ENCODE measurements at regions not wholly inside any gene's neighbourhood (a gene's known extent, or its start where the extent isn't known, plus 50 kb on each side); places are given as distances from the start of the nearest gene placed in this dataset.

GRCh38 chr1:4132352-4133296 is 232.6 kb upstream of the C1orf174 start:
- H3K9me1 ChIP-seq (replicated peaks; ENCODE audit: control insufficient read depth, extremely low read depth, insufficient read depth, low read length), result no peaks in the 10 kb centered on the region
- H3K9me3 ChIP-seq (replicated peaks; ENCODE audit: control insufficient read depth, insufficient read depth, low read length), result peaks cover 4% of the 10 kb centered on the region
- ChIA-PET POLR2A (no interaction called here), CTCF (no interaction called here)
- H3K4me1 ChIP-seq (ENCODE audit: control insufficient read depth, extremely low read depth, insufficient read depth, low read length), result no peaks in the 10 kb centered on the region
- no peaks in the 10 kb centered on the region for H3K27me3 ChIP-seq (ENCODE audit: control insufficient read depth in 2 of 2, insufficient read depth in 2 of 2, low read length in 2 of 2)
- H3K36me3 ChIP-seq (ENCODE audit: control insufficient read depth in 2 of 2, extremely low read depth in 1 of 2, insufficient read depth in 2 of 2, low read length in 2 of 2), result no peaks in the 10 kb centered on the region
- DNase-seq (ENCODE audit: low read depth, low spot score) (no peak), FAIRE-seq (no peak)
- H3K27ac ChIP-seq (ENCODE audit: insufficient read depth, low read depth, low read length), result no peak overlapping the region
- no peaks in the 10 kb centered on the region for H3K79me2 ChIP-seq (ENCODE audit: control insufficient read depth, insufficient read depth, low read length)
- dilution Hi-C loops (cut with MboI; ENCODE audit: extremely low pct_ligation_motif_present, low sequenced_read_pairs), result no loop called here
- H3K9ac ChIP-seq (replicated peaks; ENCODE audit: extremely low read depth, insufficient read depth, low read length), result no peak overlapping the region
- BruUV-seq (replicated peaks), result no TSS peak
- no peak for TF ChIP-seq EZH2 (IDR thresholded peaks at IDR 0.05; ENCODE audit: borderline replicate concordance, low read depth, low read length, severe bottlenecking)
- H4K20me1 ChIP-seq (replicated peaks; ENCODE audit: control insufficient read depth, extremely low read depth, insufficient read depth, low read length), result no peaks in the 10 kb centered on the region
- H3K4me2 ChIP-seq (ENCODE audit: insufficient read depth, low read length), result no peak overlapping the region
- intact Hi-C loops (cut with micrococcal nuclease), result no loop called here
- no peak overlapping the region for H2AFZ ChIP-seq (ENCODE audit: low read depth, low read length)
- H3K4me3 ChIP-seq (replicated peaks in 1 of 3; ENCODE audit: insufficient read depth in 1 of 3, low read depth in 1 of 3, low read length in 3 of 3), result no peak overlapping the region

GRCh38 chr1:4133297-4133938 is 233.3 kb upstream of the C1orf174 start:
- no peak for TF ChIP-seq FOS (IDR thresholded peaks at IDR 0.05; ENCODE audit: borderline replicate concordance, insufficient read depth, low read length)
- no peak for TF ChIP-seq JUN (IDR thresholded peaks at IDR 0.05; ENCODE audit: borderline replicate concordance, insufficient read depth, insufficient read length, low read depth)
- no peak for TF ChIP-seq MYC (IDR thresholded peaks at IDR 0.05; ENCODE audit: low read depth, low read length)
- no peak for TF ChIP-seq CTCF (IDR thresholded peaks at IDR 0.05; ENCODE audit: extremely low read depth in 1 of 2, insufficient read depth in 1 of 2, low read depth in 1 of 2, low read length in 2 of 2)
- TF ChIP-seq MAX (IDR thresholded peaks at IDR 0.05; ENCODE audit: insufficient read depth, insufficient read length), result no peak
- TF ChIP-seq GATA2 (IDR thresholded peaks at IDR 0.05; ENCODE audit: insufficient read depth, insufficient read length, low read depth, low read length), result no peak
- TF ChIP-seq POLR2AphosphoS5 (IDR thresholded peaks at IDR 0.05; ENCODE audit: insufficient read depth, low read depth, low read length), result no peak
- no peak for TF ChIP-seq POLR2A (IDR thresholded peaks at IDR 0.05; ENCODE audit: low read depth, low read length)
- TF ChIP-seq EZH2 (IDR thresholded peaks at IDR 0.05; ENCODE audit: borderline replicate concordance, low read depth, low read length, severe bottlenecking), result no peak
- Histone ChIP-seq H3K27me3 (ENCODE audit: control insufficient read depth in 2 of 2, insufficient read depth in 2 of 2, low read length in 2 of 2) (no peaks in the 10 kb centered on the region), H3K4me2 (ENCODE audit: insufficient read depth, low read length) (no peak overlapping the region), H3K79me2 (ENCODE audit: control insufficient read depth, insufficient read depth, low read length) (no peaks in the 10 kb centered on the region), H3K9me3 (replicated peaks; ENCODE audit: control insufficient read depth, insufficient read depth, low read length) (peaks cover 4% of the 10 kb centered on the region), H4K20me1 (replicated peaks; ENCODE audit: control insufficient read depth, extremely low read depth, insufficient read depth, low read length) (no peaks in the 10 kb centered on the region), H3K9ac (replicated peaks; ENCODE audit: extremely low read depth, insufficient read depth, low read length) (no peak overlapping the region), H2AFZ (ENCODE audit: low read depth, low read length) (no peak overlapping the region), H3K9me1 (replicated peaks; ENCODE audit: control insufficient read depth, extremely low read depth, insufficient read depth, low read length) (no peaks in the 10 kb centered on the region), H3K4me1 (ENCODE audit: control insufficient read depth, extremely low read depth, insufficient read depth, low read length) (no peaks in the 10 kb centered on the region), H3K27ac (ENCODE audit: insufficient read depth, low read depth, low read length) (no peak overlapping the region), H3K36me3 (ENCODE audit: control insufficient read depth in 2 of 2, extremely low read depth in 1 of 2, insufficient read depth in 2 of 2, low read length in 2 of 2) (no peaks in the 10 kb centered on the region), H3K4me3 (replicated peaks in 1 of 3; ENCODE audit: insufficient read depth in 1 of 3, low read depth in 1 of 3, low read length in 3 of 3) (no peak overlapping the region)
- ChIA-PET CTCF (no interaction called here), POLR2A (no interaction called here)
- dilution Hi-C loops (cut with MboI; ENCODE audit: extremely low pct_ligation_motif_present, low sequenced_read_pairs) (no loop called here), intact Hi-C loops (cut with micrococcal nuclease) (no loop called here)
- DNase-seq (ENCODE audit: low read depth, low spot score) (no peak), FAIRE-seq (no peak)
- BruUV-seq (replicated peaks), result no TSS peak
